CD14-positive monocyte (primary cell): ENCODE measurements at regions not wholly inside any gene's neighbourhood (a gene's known extent, or its start where the extent isn't known, plus 50 kb on each side); places are given as distances from the start of the nearest gene placed in this dataset.

Source experiments
- DNase-seq, 3 donors: peaks; one replicate each; pipeline ENCODE4 v3.0.0-alpha.2; 2011 to 2022
- H2AFZ ChIP-seq: 2 replicates; pipeline ENCODE4 v1.6.0; 2012; ENCODE audit warnings: mild to moderate bottlenecking, low read depth, low read length, inconsistent platforms; ENCODE audit not compliant: insufficient read depth, poor library complexity, severe bottlenecking
- H3K27ac ChIP-seq, 2 donors: 1 replicate in 1 of 2; 2 replicates in 1 of 2; pipeline ENCODE4 v1.5.1; 2012 to 2013; ENCODE audit warnings: low read length in 2 of 2, control low read depth in 1 of 2, inconsistent platforms in 1 of 2, low read depth in 1 of 2, mild to moderate bottlenecking in 1 of 2
- H3K27me3 ChIP-seq, 2 donors: one replicate each; pipeline versions ENCODE4 v1.6.0 to v1.6.1; 2011 to 2013; ENCODE audit warnings: low read length in 2 of 2; ENCODE audit not compliant: control insufficient read depth in 2 of 2, insufficient read depth in 2 of 2
- H3K36me3 ChIP-seq, 2 donors: replicated peaks in 1 of 2; 1 replicate in 1 of 2; 2 replicates in 1 of 2; pipeline versions ENCODE4 v1.5.1 to v1.6.1; 2012 to 2013; ENCODE audit warnings: low read length in 2 of 2, control low read depth in 1 of 2, inconsistent platforms in 1 of 2, mild to moderate bottlenecking in 1 of 2; ENCODE audit not compliant: insufficient read depth in 2 of 2, control insufficient read depth in 1 of 2
- H3K4me1 ChIP-seq, 2 donors: 1 replicate in 1 of 2; 2 replicates in 1 of 2; pipeline versions ENCODE4 v1.5.1 to v1.6.1; 2012 to 2013; ENCODE audit warnings: low read length in 2 of 2, control low read depth in 1 of 2, inconsistent platforms in 1 of 2, mild to moderate bottlenecking in 1 of 2, moderate library complexity in 1 of 2; ENCODE audit not compliant: insufficient read depth in 2 of 2, control insufficient read depth in 1 of 2
- H3K4me2 ChIP-seq: replicated peaks from 2 replicates; pipeline ENCODE3; 2012; ENCODE audit warnings: low read length, moderate library complexity, mild to moderate bottlenecking; ENCODE audit not compliant: poor library complexity, severe bottlenecking; ENCODE audit errors: extremely low read depth
- H3K4me3 ChIP-seq, 3 experiments: fragments of 200-600 bp in 1 of 3; sonication (generic) in 1 of 3; replicated peaks in 1 of 3; 1 replicate in 2 of 3; 2 replicates in 1 of 3; pipeline ENCODE4 v1.5.1; 2011 to 2013; ENCODE audit warnings: low read length in 3 of 3, mild to moderate bottlenecking in 3 of 3, control low read depth in 2 of 3, low read depth in 2 of 3, inconsistent platforms in 1 of 3, moderate library complexity in 1 of 3
- H3K79me2 ChIP-seq: 2 replicates; pipeline ENCODE4 v1.6.0; 2012; ENCODE audit warnings: mild to moderate bottlenecking, control low read depth, inconsistent platforms, low read length, moderate library complexity; ENCODE audit not compliant: insufficient read depth
- H3K9ac ChIP-seq: 2 replicates; pipeline ENCODE4 v1.6.0; 2017; ENCODE audit warnings: low read length, mild to moderate bottlenecking; ENCODE audit not compliant: insufficient read depth, poor library complexity, severe bottlenecking
- H3K9me3 ChIP-seq, 2 donors: replicated peaks in 1 of 2; 1 replicate in 1 of 2; 2 replicates in 1 of 2; pipeline versions ENCODE4 v1.5.1 to v1.6.1; 2012 to 2013; ENCODE audit warnings: low read length in 2 of 2, control low read depth in 1 of 2; ENCODE audit not compliant: control insufficient read depth in 1 of 2, insufficient read depth in 1 of 2
- H4K20me1 ChIP-seq: 2 replicates; pipeline ENCODE4 v1.6.0; 2012; ENCODE audit warnings: mild to moderate bottlenecking, low read length, control low read depth, moderate library complexity; ENCODE audit not compliant: insufficient read depth
- H3K27ac Mint-ChIP-seq, 7 donors: one replicate each; pipeline ENCODE4 v1.8.0; 2020; ENCODE audit warnings: mild to moderate bottlenecking in 7 of 7, mixed read lengths in 7 of 7, moderate library complexity in 6 of 7, inconsistent platforms in 2 of 7
- H3K27me3 Mint-ChIP-seq, 3 donors: one replicate each; pipeline ENCODE4 v1.8.0; 2021 to 2022; ENCODE audit warnings: low read depth in 3 of 3, mild to moderate bottlenecking in 3 of 3, mixed read lengths in 3 of 3, moderate library complexity in 3 of 3, inconsistent platforms in 1 of 3
- H3K36me3 Mint-ChIP-seq, 2 donors: one replicate each; pipeline ENCODE4 v1.8.0; 2020; ENCODE audit warnings: mixed read lengths in 2 of 2, inconsistent platforms in 1 of 2, mild to moderate bottlenecking in 1 of 2
- H3K4me1 Mint-ChIP-seq: one replicate; pipeline ENCODE4 v1.8.0; 2020; ENCODE audit warnings: mild to moderate bottlenecking, mixed read lengths
- H3K4me3 Mint-ChIP-seq, 2 donors: one replicate each; pipeline ENCODE4 v1.8.0; 2020; ENCODE audit warnings: mild to moderate bottlenecking in 2 of 2, mixed read lengths in 2 of 2, moderate library complexity in 1 of 2
- H3K9me3 Mint-ChIP-seq, 7 donors: one replicate each; pipeline ENCODE4 v1.8.0; 2020 to 2022; ENCODE audit warnings: mixed read lengths in 7 of 7, mild to moderate bottlenecking in 6 of 7, moderate library complexity in 6 of 7, inconsistent platforms in 2 of 7
- CTCF ChIP-seq: fragments of 200-600 bp; IDR thresholded peaks from one replicate; pipeline ENCODE4 v1.8.0; 2022; ENCODE audit warnings: antibody characterized with exemption, mild to moderate bottlenecking
- WGBS: methylation state at CpG from one replicate; pipeline ENCODE4 v1.1.5; 2013; ENCODE audit warnings: missing lambda C conversion rate; ENCODE audit not compliant: insufficient coverage; 5-methylcytosine and 5-hydroxymethylcytosine counted together
- intact Hi-C, 2 donors: fragments of 100-400 bp; cut with micrococcal nuclease; formaldehyde crosslinking; loops; one replicate each; pipeline versions ENCODE4 v1.15.0 to v1.15.1; 2023

- peaks cover 0 to 6% (median 2%) of the 10 kb centered on the region in 3 donors for H3K27me3 Mint-ChIP-seq
These were observed 147.6 kb upstream of the TNR start for GRCh38 chr1:175890958-175891357.

DNA sequence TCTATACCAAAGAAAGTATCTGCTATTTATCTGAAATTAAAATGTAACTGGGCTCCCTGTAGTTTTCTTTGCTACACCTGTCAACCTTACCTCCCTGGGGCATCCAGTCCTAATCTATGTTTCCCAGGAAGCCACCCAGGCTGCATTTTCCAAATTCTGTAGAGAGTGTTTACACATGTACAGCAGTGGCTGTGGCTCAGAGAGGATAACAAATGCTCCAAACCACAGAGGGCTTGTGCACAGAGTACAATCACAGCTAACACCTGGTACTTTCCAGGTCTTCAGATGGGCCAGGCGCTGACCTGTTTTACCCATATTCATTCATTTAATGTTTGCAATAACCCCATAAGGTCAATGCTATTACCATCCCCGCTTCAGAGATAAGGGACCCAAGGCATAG lies 146.5 kb upstream of the TNR start:
- DNase-seq, result no peak
- H3K27ac ChIP-seq, result no peak overlapping the region
- H3K4me3 ChIP-seq, result no peak overlapping the region
- no peaks in the 10 kb centered on the region for H3K36me3 ChIP-seq
- TF ChIP-seq CTCF, result no peak
- no peak overlapping the region for H2AFZ ChIP-seq
- H3K4me3 Mint-ChIP-seq, result no peak overlapping the region
- H3K27me3 Mint-ChIP-seq, result peaks cover 0 to 6% (median 2%) of the 10 kb centered on the region in 3 donors
- H3K9ac ChIP-seq, result no peak overlapping the region
- no peaks in the 10 kb centered on the region for H3K9me3 ChIP-seq
- peaks cover 2% of the 10 kb centered on the region for H3K4me1 Mint-ChIP-seq
- peaks cover 0 to 3% of the 10 kb centered on the region in 2 donors for H3K27me3 ChIP-seq
- 92% methylated on average over 2 of the region's 2 CpGs for WGBS
- no peaks in the 10 kb centered on the region for H3K36me3 Mint-ChIP-seq
- no peak overlapping the region for H3K27ac Mint-ChIP-seq
- H3K4me2 ChIP-seq, result no peak overlapping the region
- intact Hi-C loops, result no loop called here
- H3K4me1 ChIP-seq, result no peaks in the 10 kb centered on the region
- H3K9me3 Mint-ChIP-seq, result peaks cover 0 to 10% (median 4%) of the 10 kb centered on the region in 7 donors
- no peaks in the 10 kb centered on the region for H3K79me2 ChIP-seq
- no peaks in the 10 kb centered on the region for H4K20me1 ChIP-seq

More at GRCh38 chr1:175890958-175891357, 147.6 kb upstream of the TNR start:
- Histone ChIP-seq H4K20me1 (no peaks in the 10 kb centered on the region), H3K4me2 (no peak overlapping the region), H3K79me2 (no peaks in the 10 kb centered on the region), H3K27ac (no peak overlapping the region), H3K4me3 (no peak overlapping the region), H3K27me3 (peaks cover 0 to 3% of the 10 kb centered on the region in 2 donors), H3K9ac (no peak overlapping the region), H3K36me3 (no peaks in the 10 kb centered on the region), H3K9me3 (no peaks in the 10 kb centered on the region), H2AFZ (no peak overlapping the region), H3K4me1 (no peaks in the 10 kb centered on the region)
- peaks cover 2 to 13% (median 5%) of the 10 kb centered on the region in 7 donors for H3K9me3 Mint-ChIP-seq
- H3K4me3 Mint-ChIP-seq, result no peak overlapping the region
- DNase-seq, result no peak
- no peak for TF ChIP-seq CTCF
- H3K27ac Mint-ChIP-seq, result no peak overlapping the region
- H3K36me3 Mint-ChIP-seq, result no peaks in the 10 kb centered on the region
- intact Hi-C loops, result no loop called here
- peaks cover 2% of the 10 kb centered on the region for H3K4me1 Mint-ChIP-seq
- 85% methylated on average over 4 of the region's 7 CpGs for WGBS
